ENCODE measurements at regions not wholly inside any gene's neighbourhood (a gene's known extent, or its start where the extent isn't known, plus 50 kb on each side); places are given as distances from the start of the nearest gene placed in this dataset.
A peak's percentile ranks its signal among the peaks of the same experiment; 100 is the strongest.

GRCh38 chr6:11357285-11357684, 124.8 kb upstream of the NEDD9 start:
- no peak for DNase-seq (ENCODE audit: low read depth)

DNA sequence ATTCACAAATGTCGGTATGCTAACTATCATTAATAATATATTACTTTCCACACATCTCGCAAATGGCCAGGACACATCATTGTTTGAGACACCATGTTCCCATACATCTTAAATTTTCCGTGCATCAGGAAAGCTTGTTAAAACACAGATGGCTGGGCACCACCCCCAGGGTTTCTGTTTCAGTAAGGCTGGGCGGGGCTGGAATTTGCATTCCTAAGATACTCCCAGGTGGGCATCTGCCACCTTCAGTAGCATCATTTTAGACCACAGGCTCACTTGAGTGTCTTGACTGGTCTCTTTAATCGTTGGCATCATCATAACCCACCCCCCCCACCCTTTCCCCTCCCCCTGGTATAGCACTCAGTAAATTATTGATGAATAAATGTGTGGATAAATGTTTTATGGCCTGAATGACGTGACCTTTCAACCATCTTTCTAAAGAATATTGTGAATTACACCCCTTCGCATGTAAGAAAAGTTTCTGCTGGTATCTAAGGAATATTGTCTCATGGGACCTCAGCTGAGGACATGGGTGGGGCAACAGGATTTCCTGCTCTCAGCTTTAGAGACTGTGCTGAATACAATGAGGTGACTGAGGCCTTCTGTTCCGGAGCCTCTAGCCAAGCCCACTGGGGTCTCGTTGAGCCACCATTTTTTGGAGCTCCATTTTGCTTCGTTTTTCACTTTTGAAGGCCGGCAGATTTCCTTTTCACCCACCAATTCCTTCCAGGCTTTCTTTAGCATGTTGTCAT, 124.1 kb upstream of the NEDD9 start:
- no peak for DNase-seq (ENCODE audit: low read depth)

DNA sequence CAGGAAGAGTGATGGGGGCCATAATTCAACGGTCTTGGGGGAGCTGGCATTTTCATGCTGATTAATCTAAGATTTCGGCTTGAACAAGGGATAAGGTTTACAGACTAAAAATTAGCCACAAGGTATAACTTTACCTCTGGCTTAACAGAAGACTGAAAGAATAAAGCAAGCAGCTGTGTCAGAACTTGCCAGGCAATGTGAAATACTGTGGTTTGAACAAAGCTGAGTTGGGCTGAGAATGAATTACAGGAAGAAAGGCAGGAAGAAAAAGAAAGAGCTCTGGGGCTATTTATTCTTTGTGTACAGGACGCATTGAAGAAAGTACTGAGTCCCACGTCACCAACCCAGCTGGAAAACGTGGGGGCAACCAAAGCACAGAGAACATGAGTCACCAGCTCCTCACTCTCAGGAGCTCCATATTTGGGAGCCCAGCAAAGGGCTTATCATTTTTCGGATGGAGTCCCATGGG, 121.5 kb upstream of the NEDD9 start:
- peak; percentile 66 for DNase-seq (ENCODE audit: low read depth)

- DNase-seq (ENCODE audit: low read depth): peak; percentile 80
Observed at GRCh38 chr6:11350294-11350693, 117.8 kb upstream of the NEDD9 start.

GRCh38 chr6:11349880-11350279, 117.4 kb upstream of the NEDD9 start:
- no peak for DNase-seq (ENCODE audit: low read depth)

DNA sequence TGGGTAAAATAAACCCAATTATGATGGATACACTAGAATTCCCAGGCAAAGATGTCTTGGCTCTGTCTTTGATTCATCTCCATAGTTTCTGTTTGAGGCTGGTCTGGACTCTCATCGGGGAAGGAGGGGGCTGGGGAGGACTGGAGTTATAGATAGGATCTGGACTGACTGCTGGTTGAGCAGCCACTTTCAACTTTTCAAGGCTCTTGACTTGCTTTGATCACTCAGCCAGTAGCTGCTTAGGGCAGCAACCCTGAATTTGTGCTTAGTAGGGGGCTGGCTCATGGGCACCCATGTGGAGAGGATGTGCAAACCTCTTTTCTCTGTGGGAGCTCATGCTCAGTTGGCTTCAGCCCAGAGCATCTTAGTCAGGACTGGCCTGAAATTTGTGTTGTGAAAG, 114.0 kb upstream of the NEDD9 start:
- peak; percentile 40 for DNase-seq (ENCODE audit: low read depth)

- no peak for DNase-seq (ENCODE audit: low read depth)
Observed at GRCh38 chr6:11345536-11345935, 113.1 kb upstream of the NEDD9 start.

- DNase-seq (ENCODE audit: low read depth): no peak
Observed at GRCh38 chr6:11343963-11344723, 111.7 kb upstream of the NEDD9 start.

- DNase-seq (ENCODE audit: low read depth): peak; percentile 74
Observed at GRCh38 chr6:11341867-11342266, 109.4 kb upstream of the NEDD9 start.

DNA sequence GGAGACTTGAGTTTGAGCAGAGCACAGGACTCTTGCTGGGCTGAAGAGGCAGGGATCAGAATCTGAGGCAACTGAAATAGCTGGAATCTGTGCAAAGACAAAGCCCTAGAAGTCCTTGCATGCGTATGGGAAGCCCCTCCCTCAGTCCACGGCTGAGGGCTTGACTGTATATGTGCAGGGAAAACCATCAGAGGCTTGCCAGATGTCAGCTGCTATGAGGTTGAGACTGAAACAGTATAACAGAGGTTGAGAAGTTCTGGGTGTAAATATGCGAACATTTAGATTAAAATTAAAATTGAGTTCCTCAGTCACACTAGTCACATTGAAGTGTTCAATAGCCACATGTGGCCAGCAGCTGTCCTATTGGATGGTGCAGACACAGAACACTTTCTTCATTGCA, 108.8 kb upstream of the NEDD9 start:
- no peak for DNase-seq (ENCODE audit: low read depth)

GRCh38 chr6:11339380-11339779, 106.9 kb upstream of the NEDD9 start:
- DNase-seq (ENCODE audit: low read depth): no peak

GRCh38 chr6:11337306-11337705, 104.8 kb upstream of the NEDD9 start:
- no peak for DNase-seq (ENCODE audit: low read depth)

DNA sequence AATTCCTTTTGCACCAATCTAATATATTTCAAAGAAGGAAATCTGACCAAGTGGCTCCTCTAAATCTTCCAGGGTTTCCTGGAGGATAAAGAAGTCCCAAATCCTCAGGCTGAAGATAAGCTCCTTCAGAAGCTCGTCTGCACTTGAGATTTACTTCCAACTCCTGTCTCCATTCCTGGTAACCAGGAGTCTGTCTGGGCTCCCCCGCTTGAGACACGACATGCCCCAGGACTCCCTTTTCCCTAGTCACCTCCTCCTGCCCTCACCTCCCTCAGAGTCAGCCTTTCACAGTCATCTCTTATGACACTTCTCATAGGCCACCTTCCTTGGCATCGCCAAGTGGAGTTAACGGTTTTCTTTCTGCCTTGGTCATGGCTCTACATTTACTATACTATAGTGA, 103.4 kb upstream of the NEDD9 start:
- no peak for DNase-seq (ENCODE audit: low read depth)

DNA sequence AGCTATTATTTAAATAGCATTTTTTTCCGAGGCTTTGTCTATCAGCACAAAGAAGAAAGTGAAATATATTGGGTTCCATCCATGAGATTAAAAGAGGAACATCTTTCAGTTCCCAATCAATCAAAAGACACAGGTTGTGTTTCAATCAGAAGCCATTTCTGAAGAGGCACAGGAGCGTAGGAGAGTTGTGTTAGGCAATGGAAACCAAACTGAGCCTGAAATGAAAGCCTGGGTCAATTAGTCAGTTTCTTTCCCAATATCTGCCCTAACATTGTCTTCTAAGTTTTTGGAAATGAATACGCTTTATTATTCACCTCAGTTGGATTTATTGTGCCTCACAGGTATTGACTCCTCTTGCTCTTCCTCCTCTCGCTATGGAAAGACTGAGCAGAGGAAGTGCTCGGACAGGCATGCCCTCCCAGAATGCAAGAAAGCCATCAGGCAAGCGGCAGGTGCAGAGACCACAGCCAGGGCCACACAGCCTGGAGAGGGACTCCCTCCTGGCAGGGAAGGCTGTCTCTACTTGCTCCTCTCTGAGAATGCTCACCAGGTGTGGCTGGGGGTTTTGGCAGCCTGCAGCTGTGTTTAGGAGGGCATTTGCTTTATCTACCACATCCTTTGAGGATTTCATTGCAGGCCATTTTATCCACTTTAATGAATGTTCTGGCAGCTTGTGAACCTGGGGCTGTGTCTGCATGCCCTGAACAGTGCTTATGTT, 100.8 kb upstream of the NEDD9 start:
- no peak for DNase-seq (ENCODE audit: low read depth)

DNA sequence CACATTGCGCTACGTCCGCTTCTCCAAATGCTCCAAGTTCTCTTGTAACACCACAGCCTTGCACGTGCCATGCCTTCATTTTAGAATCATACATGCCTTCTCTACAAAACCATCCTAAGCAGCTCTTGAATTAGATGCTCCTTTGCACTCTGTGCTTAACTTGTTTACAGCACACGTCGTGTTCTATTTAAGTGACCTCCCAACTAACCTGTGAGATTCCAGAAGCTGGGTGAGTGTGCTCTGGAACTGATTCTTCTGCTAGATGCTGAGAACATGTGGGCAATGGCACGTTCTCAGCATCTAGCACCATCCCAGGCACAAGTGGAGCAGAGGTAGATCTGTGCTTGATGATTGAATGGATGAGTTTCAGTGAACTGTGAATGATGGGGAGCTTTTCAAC, 100.0 kb upstream of the NEDD9 start:
- no peak for DNase-seq (ENCODE audit: low read depth)

GRCh38 chr6:11331111-11331510, 98.6 kb upstream of the NEDD9 start:
- DNase-seq (ENCODE audit: low read depth): no peak

DNA sequence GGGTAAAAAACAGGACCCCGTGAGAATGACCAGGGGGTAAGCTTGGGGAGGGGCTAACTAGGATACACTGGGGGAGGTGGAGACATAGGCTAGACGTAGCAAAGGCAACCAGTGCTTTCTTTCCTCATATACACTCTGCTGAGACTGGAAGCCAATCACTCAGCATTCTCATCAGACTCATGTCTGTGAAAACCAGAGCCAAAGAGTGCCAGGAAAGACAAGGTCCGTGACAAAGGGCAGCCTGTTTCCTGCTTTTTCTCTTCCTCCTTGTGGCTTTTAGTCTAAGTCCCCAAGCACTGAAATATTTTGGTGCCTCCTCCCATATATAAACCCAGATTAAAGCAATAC, 97.9 kb upstream of the NEDD9 start:
- no peak for DNase-seq (ENCODE audit: low read depth)

DNA sequence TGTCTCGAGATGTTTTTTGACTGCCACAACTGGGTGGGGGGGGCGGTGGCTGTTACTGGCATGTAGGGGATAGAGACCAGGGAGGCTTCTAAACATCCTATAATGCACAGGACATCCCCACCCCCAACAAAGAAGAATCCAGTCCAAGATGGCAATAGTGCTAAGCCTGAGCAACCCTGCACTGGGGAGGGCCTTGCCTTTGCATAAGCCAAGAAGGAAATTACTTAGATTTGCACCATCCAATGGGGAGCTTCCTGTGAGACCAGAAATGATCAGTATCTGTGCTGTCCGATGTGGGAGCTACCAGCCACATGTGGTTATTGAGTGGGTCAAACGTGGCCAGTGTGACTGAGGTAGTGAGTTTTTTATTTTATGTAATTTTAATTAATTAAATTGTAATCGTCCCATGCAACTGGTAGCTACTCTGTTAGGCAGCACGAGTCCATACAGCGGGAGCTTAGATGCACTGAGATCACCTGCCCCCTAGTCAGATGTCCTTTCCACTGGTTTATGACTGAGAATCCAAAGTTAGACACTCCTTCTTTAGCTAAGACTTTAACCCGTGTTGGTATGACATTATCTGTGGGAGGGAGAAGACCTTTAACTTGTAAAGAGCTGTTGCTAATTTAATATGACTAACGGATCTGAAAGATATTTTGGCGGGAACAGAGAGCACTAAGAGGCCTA, 97.4 kb upstream of the NEDD9 start:
- DNase-seq (ENCODE audit: low read depth): no peak

DNA sequence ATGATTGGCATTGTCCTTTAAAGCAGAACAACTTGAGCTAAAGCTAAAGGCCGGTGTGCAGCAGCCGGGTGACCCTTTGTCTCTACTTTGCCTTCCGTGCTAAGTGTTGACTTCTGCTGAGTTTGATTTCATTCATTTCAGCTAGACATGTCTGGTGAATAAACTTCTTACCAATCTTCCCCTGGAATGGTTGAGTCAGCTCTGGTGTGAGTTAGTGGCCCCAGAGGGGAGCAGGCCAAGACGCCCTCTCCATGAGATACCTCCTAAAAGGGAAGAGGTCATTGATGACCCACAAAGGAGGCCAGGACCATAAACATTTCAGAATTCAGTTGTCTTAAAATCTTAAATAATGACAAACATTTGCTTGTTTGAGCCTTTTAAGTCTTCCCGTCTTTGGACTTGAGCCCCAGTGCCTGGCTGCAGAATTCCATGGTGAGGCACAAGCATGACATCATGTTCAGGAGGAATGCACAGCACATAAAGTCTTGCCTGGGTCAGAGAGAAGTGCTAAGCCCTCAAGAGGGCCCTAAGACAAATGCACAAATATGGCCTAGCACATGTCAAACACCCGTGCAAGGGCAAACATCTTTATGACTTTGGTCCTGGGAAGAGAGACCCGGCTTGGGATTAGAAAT, 96.3 kb upstream of the NEDD9 start:
- DNase-seq (ENCODE audit: low read depth): peak; percentile 60

DNA sequence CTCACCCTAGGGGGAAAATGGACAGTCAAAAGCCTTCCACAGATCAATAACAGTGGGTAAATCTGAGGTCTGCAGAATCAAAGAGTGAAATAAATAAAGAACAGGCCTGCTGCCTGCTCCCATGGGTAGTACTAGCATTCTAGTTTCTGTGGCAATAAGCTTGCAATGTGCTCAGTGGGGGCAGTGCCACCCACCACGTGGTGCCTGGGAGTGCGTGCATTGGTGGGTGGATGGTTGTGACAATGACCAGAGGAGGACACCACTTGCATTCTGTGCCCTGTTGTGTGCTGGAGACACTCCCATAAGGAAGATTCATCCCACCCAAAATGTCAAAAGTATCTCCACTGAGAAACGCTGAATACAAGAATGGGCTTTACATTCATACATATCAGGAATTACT, 95.5 kb upstream of the NEDD9 start:
- DNase-seq (ENCODE audit: low read depth): no peak

DNA sequence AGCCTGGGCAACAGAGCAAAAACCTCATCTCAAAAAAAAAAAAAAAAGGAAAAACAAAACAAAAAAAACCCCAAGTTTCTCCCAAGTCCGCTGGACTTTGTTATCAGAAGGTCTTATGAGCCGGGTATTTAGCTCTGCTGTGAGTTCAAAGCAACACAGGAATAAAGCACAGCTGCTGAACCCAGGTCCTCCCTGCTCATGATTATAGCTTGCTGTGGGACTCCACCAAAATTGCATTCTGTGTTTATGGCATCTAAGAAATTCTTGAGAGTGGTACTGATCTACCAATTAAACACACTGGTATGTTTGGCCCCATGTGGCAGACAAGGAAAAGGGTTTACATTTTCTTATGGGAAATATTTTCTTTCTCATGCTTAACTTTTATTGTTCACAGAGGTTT, 93.6 kb upstream of the NEDD9 start:
- DNase-seq (ENCODE audit: low read depth): no peak

- peak; percentile 26 for DNase-seq (ENCODE audit: low read depth)
Observed at GRCh38 chr6:11324453-11325015, 92.1 kb upstream of the NEDD9 start.
